ENCODE measurements at regions not wholly inside any gene's neighbourhood (a gene's known extent, or its start where the extent isn't known, plus 50 kb on each side); places are given as distances from the start of the nearest gene placed in this dataset.

DNA sequence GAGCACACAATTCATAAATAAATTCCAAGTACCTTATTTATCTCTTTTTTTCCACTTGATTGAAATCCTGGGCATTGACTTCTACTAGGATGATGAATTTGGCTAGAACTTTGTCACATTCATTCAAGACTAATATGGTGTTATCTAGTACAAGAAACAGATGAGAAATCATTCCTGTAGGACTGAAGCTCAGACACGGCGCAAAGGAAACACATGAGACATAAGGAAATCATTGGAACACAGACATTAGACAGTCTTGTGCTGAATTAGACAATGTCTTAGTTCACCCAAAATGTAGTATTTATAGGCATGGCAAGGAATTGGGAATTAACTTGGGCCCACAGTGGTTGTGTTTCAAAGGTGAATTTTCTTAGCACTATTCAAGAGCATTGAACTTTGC lies 305.7 kb downstream of the SETD4 start:
- TF ChIP-seq, protein P1, sequence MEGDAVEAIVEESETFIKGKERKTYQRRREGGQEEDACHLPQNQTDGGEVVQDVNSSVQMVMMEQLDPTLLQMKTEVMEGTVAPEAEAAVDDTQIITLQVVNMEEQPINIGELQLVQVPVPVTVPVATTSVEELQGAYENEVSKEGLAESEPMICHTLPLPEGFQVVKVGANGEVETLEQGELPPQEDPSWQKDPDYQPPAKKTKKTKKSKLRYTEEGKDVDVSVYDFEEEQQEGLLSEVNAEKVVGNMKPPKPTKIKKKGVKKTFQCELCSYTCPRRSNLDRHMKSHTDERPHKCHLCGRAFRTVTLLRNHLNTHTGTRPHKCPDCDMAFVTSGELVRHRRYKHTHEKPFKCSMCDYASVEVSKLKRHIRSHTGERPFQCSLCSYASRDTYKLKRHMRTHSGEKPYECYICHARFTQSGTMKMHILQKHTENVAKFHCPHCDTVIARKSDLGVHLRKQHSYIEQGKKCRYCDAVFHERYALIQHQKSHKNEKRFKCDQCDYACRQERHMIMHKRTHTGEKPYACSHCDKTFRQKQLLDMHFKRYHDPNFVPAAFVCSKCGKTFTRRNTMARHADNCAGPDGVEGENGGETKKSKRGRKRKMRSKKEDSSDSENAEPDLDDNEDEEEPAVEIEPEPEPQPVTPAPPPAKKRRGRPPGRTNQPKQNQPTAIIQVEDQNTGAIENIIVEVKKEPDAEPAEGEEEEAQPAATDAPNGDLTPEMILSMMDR (IDR thresholded peaks at IDR 0.05) = no peak
- Mint-ChIP-seq H3K4me3 (ENCODE audit: unreplicated experiment) (no peak overlapping the region), H3K4me1 (ENCODE audit: low read depth) (peaks cover 3% of the 10 kb centered on the region), H3K27ac (ENCODE audit: unreplicated experiment) (no peak overlapping the region), H3K27me3 (ENCODE audit: low read depth) (peaks cover 6% of the 10 kb centered on the region), H3K9me3 (ENCODE audit: low read depth) (peaks cover 7% of the 10 kb centered on the region), H3K36me3 (ENCODE audit: low read depth) (peaks cover 3% of the 10 kb centered on the region)
- no peak for DNase-seq (ENCODE audit: low spot score)

DNA sequence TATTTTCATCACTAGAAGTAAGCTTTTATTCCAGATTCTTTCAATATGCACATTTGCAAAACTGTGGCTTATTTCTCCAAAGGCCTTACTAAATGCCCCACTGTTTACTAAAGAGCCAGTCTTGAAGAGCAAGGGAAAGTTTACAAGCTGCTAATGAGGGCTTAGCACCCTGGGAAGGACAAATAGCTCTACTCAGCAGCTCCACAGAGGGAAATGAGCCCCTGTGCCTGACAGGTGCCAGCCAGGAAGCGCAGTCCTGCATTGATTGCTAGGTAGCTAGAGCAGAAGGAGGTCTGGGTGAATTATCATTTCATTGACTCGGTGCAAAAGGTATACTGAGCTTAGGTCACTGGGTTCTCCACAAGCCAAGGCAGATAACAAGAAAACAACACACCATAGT lies 307.0 kb downstream of the SETD4 start:
- H3K4me1 Mint-ChIP-seq (ENCODE audit: low read depth) = peaks cover 5% of the 10 kb centered on the region
- no peak overlapping the region for H3K4me3 Mint-ChIP-seq (ENCODE audit: unreplicated experiment)
- peaks cover 3% of the 10 kb centered on the region for H3K36me3 Mint-ChIP-seq (ENCODE audit: low read depth)
- no peak overlapping the region for H3K27ac Mint-ChIP-seq (ENCODE audit: unreplicated experiment)
- H3K9me3 Mint-ChIP-seq (ENCODE audit: low read depth) = peaks cover 7% of the 10 kb centered on the region
- TF ChIP-seq, protein P1 (IDR thresholded peaks at IDR 0.05) = no peak
- no peak for DNase-seq (ENCODE audit: low spot score)
- peaks cover 6% of the 10 kb centered on the region for H3K27me3 Mint-ChIP-seq (ENCODE audit: low read depth)

DNA sequence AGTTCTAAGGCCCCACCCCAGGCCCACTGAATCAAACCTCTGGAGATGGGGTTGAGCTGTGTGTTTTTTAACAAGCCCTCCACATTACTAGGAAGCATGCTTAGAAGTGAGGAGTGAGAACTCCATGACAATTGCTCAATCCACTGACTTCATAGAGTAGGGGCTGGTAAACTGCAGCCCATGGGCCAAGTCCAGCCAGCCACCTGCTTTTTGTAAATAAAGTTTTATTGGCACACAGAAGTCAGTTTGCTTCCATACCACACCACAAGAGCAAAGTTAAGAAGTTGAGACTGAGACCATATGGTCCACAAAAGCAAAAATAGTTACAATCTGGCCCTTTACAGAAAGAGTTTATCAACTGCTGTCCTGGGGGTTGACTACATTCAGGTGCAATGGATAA lies 309.2 kb downstream of the SETD4 start:
- Mint-ChIP-seq H3K27me3 (ENCODE audit: low read depth) (peaks cover 4% of the 10 kb centered on the region), H3K4me1 (ENCODE audit: low read depth) (peaks cover 5% of the 10 kb centered on the region)
- TF ChIP-seq, protein P1 (IDR thresholded peaks at IDR 0.05) = no peak

DNA sequence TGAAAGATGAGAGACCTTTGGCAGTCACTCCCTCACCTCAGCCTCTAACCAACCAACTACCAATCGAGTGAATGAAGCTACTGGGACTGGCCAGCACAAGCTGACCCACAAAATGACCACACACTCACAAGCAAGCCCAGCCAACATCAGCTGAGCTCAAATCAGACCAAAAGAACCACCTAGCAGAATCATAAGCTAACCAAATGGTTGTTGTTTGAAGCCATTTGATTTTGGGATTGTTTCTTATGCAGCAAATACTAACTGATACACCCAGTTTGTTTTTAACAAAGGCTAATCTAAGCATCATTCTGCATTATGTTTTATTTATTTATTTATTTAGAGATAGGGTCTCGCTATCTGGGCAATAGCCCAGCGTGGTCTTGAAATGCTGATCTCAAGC lies 310.4 kb downstream of the SETD4 start:
- Mint-ChIP-seq H3K27me3 (ENCODE audit: low read depth) (peaks cover 4% of the 10 kb centered on the region), H3K4me1 (ENCODE audit: low read depth) (peaks cover 15% of the 10 kb centered on the region), H3K36me3 (ENCODE audit: low read depth) (peaks cover 3% of the 10 kb centered on the region), H3K9me3 (ENCODE audit: low read depth) (peaks cover 7% of the 10 kb centered on the region), H3K27ac (ENCODE audit: unreplicated experiment) (no peak overlapping the region), H3K4me3 (ENCODE audit: unreplicated experiment) (no peak overlapping the region)
- DNase-seq (ENCODE audit: low spot score) = no peak
- TF ChIP-seq, protein P1 (IDR thresholded peaks at IDR 0.05) = no peak

More for the DNA sequence above, 309.2 kb downstream of the SETD4 start:
- H3K36me3 Mint-ChIP-seq (ENCODE audit: low read depth) = peaks cover 3% of the 10 kb centered on the region
- H3K27ac Mint-ChIP-seq (ENCODE audit: unreplicated experiment) = no peak overlapping the region
- peaks cover 7% of the 10 kb centered on the region for H3K9me3 Mint-ChIP-seq (ENCODE audit: low read depth)
- no peak for DNase-seq (ENCODE audit: low spot score)
- H3K4me3 Mint-ChIP-seq (ENCODE audit: unreplicated experiment) = no peak overlapping the region

DNA sequence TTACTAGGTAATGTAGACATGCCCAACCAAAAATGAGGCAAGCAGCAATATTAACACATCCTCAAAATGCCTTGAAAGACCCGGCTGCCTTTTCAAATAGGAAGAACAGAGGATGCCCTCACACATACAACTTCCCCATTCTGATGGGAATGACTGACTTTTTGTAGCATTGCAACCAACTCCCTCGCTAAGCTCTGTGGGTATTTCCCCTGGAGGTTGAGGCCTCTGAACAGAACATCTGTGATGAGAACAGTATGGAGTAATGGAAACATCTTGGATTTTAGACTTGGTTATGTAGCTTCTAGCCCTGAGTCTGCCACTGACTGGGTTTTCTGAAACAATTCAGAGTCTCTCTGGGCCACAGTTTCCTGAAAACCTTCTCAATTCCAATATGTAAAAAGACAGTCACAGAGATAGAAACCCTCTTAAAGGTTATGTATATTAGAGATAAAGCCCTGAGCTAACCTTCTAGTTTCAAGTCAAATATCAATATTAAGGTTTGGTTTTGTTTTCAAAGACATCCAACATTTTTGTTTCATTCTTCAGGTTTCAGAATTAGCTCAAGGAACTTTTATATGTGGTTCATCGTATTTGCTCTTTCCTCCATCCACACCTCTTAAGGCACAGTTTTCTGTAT lies 311.5 kb downstream of the SETD4 start:
- Mint-ChIP-seq H3K27ac (ENCODE audit: unreplicated experiment) (no peak overlapping the region), H3K36me3 (ENCODE audit: low read depth) (peaks cover 3% of the 10 kb centered on the region), H3K4me1 (ENCODE audit: low read depth) (peaks cover 15% of the 10 kb centered on the region), H3K9me3 (ENCODE audit: low read depth) (peaks cover 7% of the 10 kb centered on the region), H3K4me3 (ENCODE audit: unreplicated experiment) (no peak overlapping the region), H3K27me3 (ENCODE audit: low read depth) (peaks cover 4% of the 10 kb centered on the region)
- DNase-seq (ENCODE audit: low spot score) = no peak
- TF ChIP-seq, protein P1 (IDR thresholded peaks at IDR 0.05) = no peak
